GM12878 (cell line): ENCODE measurements at regions not wholly inside any gene's neighbourhood (a gene's known extent, or its start where the extent isn't known, plus 50 kb on each side); places are given as distances from the start of the nearest gene placed in this dataset.

ENCODE experiments used
- ATAC-seq: fragments of 200-7000 bp; cut with Tn5 transposase; 3 replicates; pipeline ENCODE4 v1.9.1; 2020; ENCODE audit warnings: mild to moderate bottlenecking, moderate library complexity
- BruUV-seq: library from RNA; stranded (reverse); fragments of 400-500 nt; replicated peaks from 2 replicates; lab custom pipeline; 2021; lab: Mats Ljungman, UMichigan
- CTCF ChIA-PET: fragments of 300-600 bp; sonication (Branson Sonifier 250); formaldehyde crosslinking; extraction: SDS; loops from one replicate; lab custom pipeline; 2021; ENCODE audit warnings: inconsistent platforms; lab: Yijun Ruan, JAX
- POLR2A ChIA-PET: fragments of 350-600 bp; formaldehyde crosslinking; extraction: SDS; loops from one replicate; lab custom pipeline; 2021; ENCODE audit warnings: inconsistent platforms; lab: Charles Lee
- RAD21 ChIA-PET: fragments of 300-600 bp; sonication (Branson Sonifier 250); formaldehyde crosslinking; loops from one replicate; lab custom pipeline; 2023; ENCODE audit warnings: antibody characterized with exemption; ENCODE audit not compliant: unreplicated experiment; lab: Charles Lee
- SMC1A ChIA-PET: fragments of 300-600 bp; sonication (Branson Sonifier 250); formaldehyde crosslinking; loops from one replicate; lab custom pipeline; 2023; ENCODE audit not compliant: unreplicated experiment, uncharacterized antibody; lab: Charles Lee
- DNase-seq: peaks from one replicate; pipeline ENCODE4 v3.0.0-alpha.2; 2011; ENCODE audit warnings: low read depth, low spot score
- FAIRE-seq: peaks from 3 replicates; lab custom pipeline; 2011; peaks lifted over from hg19 to GRCh38; lab: Jason Lieb, UNC
- H2AFZ ChIP-seq: 2 replicates; pipeline ENCODE4 v1.6.0; 2011; ENCODE audit warnings: low read depth, low read length, control low read depth; ENCODE audit not compliant: control insufficient read depth
- H3K27ac ChIP-seq: 2 replicates; pipeline ENCODE4 v1.5.1; 2011; ENCODE audit warnings: control low read depth; ENCODE audit not compliant: control insufficient read depth, insufficient read depth
- H3K27me3 ChIP-seq, 2 experiments: replicated peaks in 1 of 2; 2 replicates each; pipeline versions ENCODE4 v1.6.0 to v1.6.1; 2011; ENCODE audit warnings: low read length in 1 of 2; ENCODE audit not compliant: control insufficient read depth in 2 of 2, insufficient read depth in 2 of 2
- H3K36me3 ChIP-seq, 2 experiments: 2 replicates each; pipeline ENCODE4 v1.5.1; 2011; ENCODE audit warnings: low read length in 1 of 2; ENCODE audit not compliant: control insufficient read depth in 2 of 2, insufficient read depth in 2 of 2
- H3K4me1 ChIP-seq: 2 replicates; pipeline ENCODE4 v1.6.1; 2011; ENCODE audit warnings: mild to moderate bottlenecking, low read length, moderate library complexity, mixed read lengths; ENCODE audit not compliant: control insufficient read depth, insufficient read depth
- H3K4me2 ChIP-seq: 2 replicates; pipeline ENCODE4 v1.6.0; 2011; ENCODE audit warnings: control low read depth; ENCODE audit not compliant: control insufficient read depth, insufficient read depth
- H3K4me3 ChIP-seq: fragments of 200-600 bp; sonication (generic); 2 replicates; pipeline ENCODE4 v1.5.1; 2016
- H3K79me2 ChIP-seq: 2 replicates; pipeline ENCODE4 v1.6.0; 2011; ENCODE audit warnings: low read length; ENCODE audit not compliant: control insufficient read depth, insufficient read depth
- H3K9ac ChIP-seq: 2 replicates; pipeline ENCODE4 v1.8.0; 2011; ENCODE audit warnings: low read length, control low read depth, mixed read lengths; ENCODE audit not compliant: control insufficient read depth, insufficient read depth
- H3K9me3 ChIP-seq: replicated peaks from 3 replicates; pipeline ENCODE4 v1.5.1; 2011; ENCODE audit warnings: mild to moderate bottlenecking, low read length; ENCODE audit not compliant: control insufficient read depth, insufficient read depth
- H4K20me1 ChIP-seq: 2 replicates; pipeline ENCODE4 v1.6.0; 2011; ENCODE audit not compliant: control insufficient read depth, insufficient read depth
- ATF7 ChIP-seq: fragments of 450-650 bp; IDR thresholded peaks from 2 replicates; pipeline ENCODE4 v1.6.1; 2016; ENCODE audit warnings: low read depth, mild to moderate bottlenecking
- FOS ChIP-seq: IDR thresholded peaks from 3 replicates; pipeline ENCODE4 v1.6.1; 2011; ENCODE audit warnings: borderline replicate concordance; ENCODE audit not compliant: insufficient read length; ENCODE audit errors: extremely low read depth
- HDGF ChIP-seq: fragments of 450-650 bp; IDR thresholded peaks from 2 replicates; pipeline ENCODE4 v1.6.1; 2016; ENCODE audit warnings: antibody characterized with exemption
- IRF4 ChIP-seq: IDR thresholded peaks from 2 replicates; pipeline ENCODE4 v1.6.1; 2011; ENCODE audit warnings: low read depth, low read length
- JUNB ChIP-seq: IDR thresholded peaks from 2 replicates; pipeline ENCODE4 v1.6.1; 2016; ENCODE audit warnings: antibody characterized with exemption, mild to moderate bottlenecking
- NFIC ChIP-seq: IDR thresholded peaks from 2 replicates; pipeline ENCODE4 v1.6.1; 2012; ENCODE audit warnings: low read depth, mild to moderate bottlenecking, inconsistent platforms, low read length, moderate library complexity
- PAX5 ChIP-seq: IDR thresholded peaks from 2 replicates; pipeline ENCODE4 v1.6.1; 2011; ENCODE audit warnings: low read depth, low read length, borderline replicate concordance
- PAX8 ChIP-seq: fragments of 450-650 bp; IDR thresholded peaks from 2 replicates; pipeline ENCODE4 v1.6.1; 2017; ENCODE audit warnings: mild to moderate bottlenecking, moderate library complexity
- POLR2AphosphoS5 ChIP-seq: IDR thresholded peaks from 2 replicates; pipeline ENCODE4 v1.6.1; 2011; ENCODE audit warnings: mild to moderate bottlenecking, low read length, inconsistent platforms
- SIX5 ChIP-seq: IDR thresholded peaks from 2 replicates; pipeline ENCODE4 v1.6.1; 2011; ENCODE audit warnings: mild to moderate bottlenecking, low read depth, low read length, moderate library complexity; ENCODE audit not compliant: severe bottlenecking
- SREBF1 ChIP-seq: IDR thresholded peaks from 2 replicates; pipeline ENCODE4 v1.6.1; 2012; ENCODE audit warnings: mild to moderate bottlenecking, low read length
- TBL1XR1 ChIP-seq: IDR thresholded peaks from 2 replicates; pipeline ENCODE4 v1.6.1; 2012; ENCODE audit warnings: low read depth, low read length, improper control_type of control experiment
- WGBS: methylation state at CpG from one replicate; pipeline ENCODE4 v1.1.6; 2016; ENCODE audit warnings: low lambda C conversion rate; ENCODE audit not compliant: insufficient replicate concordance, insufficient coverage; ENCODE audit errors: missing lambda C conversion rate; 5-methylcytosine and 5-hydroxymethylcytosine counted together
- in situ Hi-C: fragments of 300-500 bp; cut with MboI; formaldehyde crosslinking; loops from 9 replicates; pipeline ENCODE4 v1.14.3; 2018; ENCODE audit warnings: mixed read lengths
- intact Hi-C: fragments of 100-400 bp; cut with micrococcal nuclease; formaldehyde crosslinking; loops from one replicate; pipeline ENCODE4 v1.14.2; 2022; ENCODE audit not compliant: unreplicated experiment
- TF ChIP-seq, protein P1 (sequence below): fragments of 450-650 bp; IDR thresholded peaks from 2 replicates; pipeline ENCODE4 v1.6.1; 2018; ENCODE audit warnings: mild to moderate bottlenecking, low read depth, moderate library complexity; ENCODE audit not compliant: partially characterized antibody
- TF ChIP-seq, protein P2 (sequence below): IDR thresholded peaks from 2 replicates; pipeline ENCODE4 v1.6.1; 2011; ENCODE audit warnings: low read depth, low read length, improper control_type of control experiment, borderline replicate concordance
- TF ChIP-seq, protein P3 (sequence below): IDR thresholded peaks from 2 replicates; pipeline ENCODE4 v1.6.1; 2012; ENCODE audit warnings: low read depth, low read length, improper control_type of control experiment

DNA sequence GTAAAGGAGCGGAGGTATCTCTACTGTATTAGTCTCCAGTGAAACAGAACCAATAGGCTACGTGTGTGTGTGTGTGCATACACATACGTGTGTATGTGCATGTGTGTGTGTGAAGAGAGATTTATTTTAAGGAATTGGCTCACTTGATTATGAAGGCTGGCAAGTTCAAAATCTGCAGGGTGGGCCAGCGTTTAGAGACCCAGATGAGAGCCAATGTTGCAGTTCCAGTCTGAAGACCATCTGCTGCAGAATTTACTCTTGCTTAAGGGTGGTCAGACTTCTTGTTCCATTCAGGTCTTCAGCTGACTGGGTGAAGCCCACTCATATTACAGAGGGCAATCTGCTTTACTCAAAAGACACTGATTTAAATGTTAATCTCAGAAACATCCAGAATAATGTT lies 119.2 kb downstream of the FGF18 start (continued):
- TF ChIP-seq, protein P1, sequence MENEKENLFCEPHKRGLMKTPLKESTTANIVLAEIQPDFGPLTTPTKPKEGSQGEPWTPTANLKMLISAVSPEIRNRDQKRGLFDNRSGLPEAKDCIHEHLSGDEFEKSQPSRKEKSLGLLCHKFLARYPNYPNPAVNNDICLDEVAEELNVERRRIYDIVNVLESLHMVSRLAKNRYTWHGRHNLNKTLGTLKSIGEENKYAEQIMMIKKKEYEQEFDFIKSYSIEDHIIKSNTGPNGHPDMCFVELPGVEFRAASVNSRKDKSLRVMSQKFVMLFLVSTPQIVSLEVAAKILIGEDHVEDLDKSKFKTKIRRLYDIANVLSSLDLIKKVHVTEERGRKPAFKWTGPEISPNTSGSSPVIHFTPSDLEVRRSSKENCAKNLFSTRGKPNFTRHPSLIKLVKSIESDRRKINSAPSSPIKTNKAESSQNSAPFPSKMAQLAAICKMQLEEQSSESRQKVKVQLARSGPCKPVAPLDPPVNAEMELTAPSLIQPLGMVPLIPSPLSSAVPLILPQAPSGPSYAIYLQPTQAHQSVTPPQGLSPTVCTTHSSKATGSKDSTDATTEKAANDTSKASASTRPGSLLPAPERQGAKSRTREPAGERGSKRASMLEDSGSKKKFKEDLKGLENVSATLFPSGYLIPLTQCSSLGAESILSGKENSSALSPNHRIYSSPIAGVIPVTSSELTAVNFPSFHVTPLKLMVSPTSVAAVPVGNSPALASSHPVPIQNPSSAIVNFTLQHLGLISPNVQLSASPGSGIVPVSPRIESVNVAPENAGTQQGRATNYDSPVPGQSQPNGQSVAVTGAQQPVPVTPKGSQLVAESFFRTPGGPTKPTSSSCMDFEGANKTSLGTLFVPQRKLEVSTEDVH: no peak
- TF ChIP-seq HDGF: no peak
- no peak for TF ChIP-seq ATF7
- no peak for TF ChIP-seq JUNB
- TF ChIP-seq SIX5: no peak

DNA sequence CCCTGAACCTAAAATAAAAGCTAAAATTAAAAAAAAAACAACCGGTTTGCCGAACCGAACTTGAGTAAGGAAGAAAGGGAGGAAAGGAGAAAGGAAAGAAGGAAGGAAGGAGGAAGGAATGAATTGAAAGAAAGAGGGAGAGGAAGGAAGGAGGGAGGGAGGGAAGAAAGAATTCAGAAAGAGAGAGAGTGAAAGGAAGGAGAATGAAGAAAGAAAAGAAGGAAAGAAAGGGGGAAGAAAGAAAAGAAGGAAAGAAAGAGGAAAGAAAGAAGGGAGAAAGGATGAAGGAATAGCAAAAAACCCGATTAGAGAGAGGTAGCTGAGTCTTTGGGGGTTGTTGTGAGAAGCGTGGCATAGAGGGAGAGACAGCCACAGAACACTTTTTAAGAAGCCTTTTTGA lies 121.4 kb downstream of the FGF18 start:
- Histone ChIP-seq H3K4me3 (no peak overlapping the region), H4K20me1 (no peaks in the 10 kb centered on the region), H3K4me1 (no peaks in the 10 kb centered on the region), H3K79me2 (no peaks in the 10 kb centered on the region), H3K9ac (no peak overlapping the region), H3K27me3 (peaks cover 0 to 3% of the 10 kb centered on the region in 2 experiments; a peak in 1 of 4 replicates)
- ATAC-seq (no peak), FAIRE-seq (no peak)
- POLR2A ChIA-PET: no interaction called here
- TF ChIP-seq, protein P2, sequence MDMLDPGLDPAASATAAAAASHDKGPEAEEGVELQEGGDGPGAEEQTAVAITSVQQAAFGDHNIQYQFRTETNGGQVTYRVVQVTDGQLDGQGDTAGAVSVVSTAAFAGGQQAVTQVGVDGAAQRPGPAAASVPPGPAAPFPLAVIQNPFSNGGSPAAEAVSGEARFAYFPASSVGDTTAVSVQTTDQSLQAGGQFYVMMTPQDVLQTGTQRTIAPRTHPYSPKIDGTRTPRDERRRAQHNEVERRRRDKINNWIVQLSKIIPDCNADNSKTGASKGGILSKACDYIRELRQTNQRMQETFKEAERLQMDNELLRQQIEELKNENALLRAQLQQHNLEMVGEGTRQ: no peak
- no peak for TF ChIP-seq TBL1XR1
- no peak for TF ChIP-seq FOS
- no peak for TF ChIP-seq NFIC
- no peak for TF ChIP-seq PAX8
- TF ChIP-seq, protein P3, sequence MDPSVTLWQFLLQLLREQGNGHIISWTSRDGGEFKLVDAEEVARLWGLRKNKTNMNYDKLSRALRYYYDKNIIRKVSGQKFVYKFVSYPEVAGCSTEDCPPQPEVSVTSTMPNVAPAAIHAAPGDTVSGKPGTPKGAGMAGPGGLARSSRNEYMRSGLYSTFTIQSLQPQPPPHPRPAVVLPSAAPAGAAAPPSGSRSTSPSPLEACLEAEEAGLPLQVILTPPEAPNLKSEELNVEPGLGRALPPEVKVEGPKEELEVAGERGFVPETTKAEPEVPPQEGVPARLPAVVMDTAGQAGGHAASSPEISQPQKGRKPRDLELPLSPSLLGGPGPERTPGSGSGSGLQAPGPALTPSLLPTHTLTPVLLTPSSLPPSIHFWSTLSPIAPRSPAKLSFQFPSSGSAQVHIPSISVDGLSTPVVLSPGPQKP: no peak
- TF ChIP-seq IRF4: no peak
- no peak for TF ChIP-seq POLR2AphosphoS5
- TF ChIP-seq SREBF1: no peak
- TF ChIP-seq PAX5: no peak
- TF ChIP-seq, all 136 proteins: peak for 0
- H3K4me2 ChIP-seq: no peak overlapping the region
- intact Hi-C loops (no loop called here), in situ Hi-C loops (no loop called here)
- SMC1A ChIA-PET: no interaction called here
- H2AFZ ChIP-seq: no peak overlapping the region
- H3K9me3 ChIP-seq: no peaks in the 10 kb centered on the region
- H3K27ac ChIP-seq: no peak overlapping the region
- no peak for DNase-seq
- BruUV-seq: no TSS peak
- H3K36me3 ChIP-seq: no peaks in the 10 kb centered on the region
- CTCF ChIA-PET: no interaction called here
- WGBS: 27% methylated on average over 5 of the region's 5 CpGs
- RAD21 ChIA-PET: no interaction called here
